SK-N-SH (cell line): ENCODE measurements at regions not wholly inside any gene's neighbourhood (a gene's known extent, or its start where the extent isn't known, plus 50 kb on each side); places are given as distances from the start of the nearest gene placed in this dataset.

ENCODE experiments used
- CTCF ChIA-PET: fragments of 300-600, 350-600 bp; formaldehyde crosslinking; extraction: SDS; loops from one replicate; lab custom pipeline; 2021; lab: Yijun Ruan, JAX
- POLR2A ChIA-PET: fragments of 350-600 bp; sonication (Branson Sonifier 250); formaldehyde crosslinking; extraction: SDS; loops from one replicate; lab custom pipeline; 2020; ENCODE audit warnings: antibody characterized with exemption, inconsistent platforms; lab: Yijun Ruan, JAX
- DNase-seq: peaks from one replicate; pipeline ENCODE4 v3.0.0; 2012
- H2AFZ ChIP-seq: fragments of 200-600 bp; sonication (generic); 2 replicates; pipeline ENCODE4 v1.8.1; 2016; ENCODE audit warnings: antibody characterized with exemption, mild to moderate bottlenecking, low read depth
- H3F3A ChIP-seq: fragments of 200-600 bp; sonication (generic); replicated peaks from 2 replicates; pipeline ENCODE3; 2016; ENCODE audit warnings: antibody characterized with exemption, mild to moderate bottlenecking; ENCODE audit not compliant: insufficient read depth
- H3K27ac ChIP-seq, 2 experiments: fragments of 200-500 bp in 1 of 2; fragments of 200-600 bp in 1 of 2; sonication (Bioruptor generic) in 1 of 2; sonication (generic), shearing (Covaris generic) in 1 of 2; 2 replicates each; pipeline versions ENCODE4 v1.5.1 to v1.6.1; 2014 to 2016; ENCODE audit warnings: low read depth in 2 of 2, inconsistent platforms in 1 of 2, low read length in 1 of 2, mild to moderate bottlenecking in 1 of 2, mixed read lengths in 1 of 2
- H3K27me3 ChIP-seq: fragments of 200-600 bp; sonication (generic), shearing (Covaris generic); 2 replicates; pipeline ENCODE4 v1.6.1; 2016; ENCODE audit warnings: mixed run types; ENCODE audit not compliant: insufficient read depth
- H3K36me3 ChIP-seq, 2 experiments: fragments of 200-500 bp in 1 of 2; fragments of 200-600 bp in 1 of 2; sonication (Bioruptor generic) in 1 of 2; sonication (generic) in 1 of 2; replicated peaks in 1 of 2; 2 replicates each; pipeline versions ENCODE3 to v1.5.1; 2014 to 2016; ENCODE audit warnings: low read length in 1 of 2, mild to moderate bottlenecking in 1 of 2; ENCODE audit not compliant: insufficient read depth in 2 of 2, control insufficient read depth in 1 of 2
- H3K4me1 ChIP-seq, 2 experiments: fragments of 200-500 bp in 1 of 2; fragments of 200-600 bp in 1 of 2; sonication (Bioruptor generic) in 1 of 2; sonication (generic), shearing (Covaris generic) in 1 of 2; 2 replicates each; pipeline versions ENCODE4 v1.5.1 to v1.6.1; 2014 to 2016; ENCODE audit warnings: low read depth in 1 of 2, low read length in 1 of 2, mixed run types in 1 of 2; ENCODE audit not compliant: insufficient read depth in 2 of 2, control insufficient read depth in 1 of 2
- H3K4me2 ChIP-seq: fragments of 200-600 bp; sonication (generic), shearing (Covaris generic); 2 replicates; pipeline ENCODE4 v1.6.1; 2017; ENCODE audit warnings: mixed run types
- H3K4me3 ChIP-seq, 2 experiments: fragments of 200-500 bp in 1 of 2; fragments of 200-600 bp in 1 of 2; sonication (Bioruptor generic) in 1 of 2; sonication (generic), shearing (Covaris generic) in 1 of 2; 2 replicates each; pipeline versions ENCODE4 v1.5.1 to v1.8.1; 2014 to 2016; ENCODE audit warnings: low read depth in 2 of 2, inconsistent platforms in 1 of 2, low read length in 1 of 2, mild to moderate bottlenecking in 1 of 2, mixed read lengths in 1 of 2, moderate library complexity in 1 of 2
- H3K79me2 ChIP-seq: fragments of 200-600 bp; sonication (generic); 2 replicates; pipeline ENCODE4 v1.8.1; 2017; ENCODE audit warnings: mild to moderate bottlenecking; ENCODE audit not compliant: insufficient read depth
- H3K9ac ChIP-seq: fragments of 200-600 bp; sonication (generic); 2 replicates; pipeline ENCODE4 v1.6.1; 2017; ENCODE audit warnings: mixed run types
- H3K9me2 ChIP-seq: fragments of 200-600 bp; sonication (generic); 2 replicates; pipeline ENCODE4 v1.6.1; 2017; ENCODE audit warnings: mixed run types
- H3K9me3 ChIP-seq: fragments of 200-600 bp; sonication (generic); 2 replicates; pipeline ENCODE4 v1.6.1; 2017; ENCODE audit warnings: mixed run types, mild to moderate bottlenecking, moderate library complexity
- H4K20me1 ChIP-seq: fragments of 200-600 bp; sonication (generic); 2 replicates; pipeline ENCODE4 v1.6.1; 2017; ENCODE audit warnings: mild to moderate bottlenecking, mixed run types; ENCODE audit not compliant: insufficient read depth
- ELF1 ChIP-seq: IDR thresholded peaks from 2 replicates; pipeline ENCODE4 v1.4.0; 2012
- EP300 ChIP-seq, 2 experiments: IDR thresholded peaks; 2 replicates each; pipeline versions ENCODE4 v1.4.0 to v1.6.1; 2012; ENCODE audit warnings: borderline replicate concordance in 1 of 2, low read depth in 1 of 2, low read length in 1 of 2
- EZH2phosphoT487 ChIP-seq: fragments of 200-600 bp; sonication (generic); IDR thresholded peaks from 2 replicates; pipeline ENCODE4 v1.6.1; 2017; ENCODE audit warnings: low read depth, mixed run types, mild to moderate bottlenecking, antibody characterized with exemption, moderate library complexity, borderline replicate concordance
- FOXM1 ChIP-seq: IDR thresholded peaks from 2 replicates; pipeline ENCODE4 v1.4.0; 2012; ENCODE audit warnings: low read depth, mild to moderate bottlenecking
- GATA2 ChIP-seq: sonication (generic); formaldehyde crosslinking; IDR thresholded peaks from 2 replicates; pipeline ENCODE4 v1.5.0; 2020; ENCODE audit warnings: mild to moderate bottlenecking, missing genetic modification reagents
- JUND ChIP-seq: IDR thresholded peaks from 2 replicates; pipeline ENCODE4 v1.4.0; 2012
- MXI1 ChIP-seq: IDR thresholded peaks from 2 replicates; pipeline ENCODE4 v1.6.1; 2012; ENCODE audit warnings: mild to moderate bottlenecking, low read depth, low read length, improper control_type of control experiment
- NFIC ChIP-seq: IDR thresholded peaks from 2 replicates; pipeline ENCODE4 v1.4.0; 2012; ENCODE audit warnings: borderline replicate concordance
- PBX3 ChIP-seq: IDR thresholded peaks from 2 replicates; pipeline ENCODE4; 2012
- RCOR1 ChIP-seq: fragments of 150-350 bp; IDR thresholded peaks from 2 replicates; pipeline ENCODE4 v1.6.1; 2017; ENCODE audit warnings: antibody characterized with exemption, low read length
- REST ChIP-seq: IDR thresholded peaks from 2 replicates; pipeline ENCODE4 v1.6.1; 2012; ENCODE audit warnings: mild to moderate bottlenecking, low read depth, low read length, moderate library complexity
- RXRA ChIP-seq: IDR thresholded peaks from 2 replicates; pipeline ENCODE4 v1.4.0; 2012; ENCODE audit warnings: low read depth, mild to moderate bottlenecking, borderline replicate concordance
- SIN3A ChIP-seq: IDR thresholded peaks from 2 replicates; pipeline ENCODE4 v1.6.1; 2012; ENCODE audit warnings: low read depth, mild to moderate bottlenecking, low read length, moderate library complexity, borderline replicate concordance
- TEAD4 ChIP-seq: IDR thresholded peaks from 2 replicates; pipeline ENCODE4 v1.4.0; 2012; ENCODE audit warnings: mild to moderate bottlenecking, borderline replicate concordance; ENCODE audit not compliant: insufficient read depth
- WGBS: methylation state at CpG from one replicate; pipeline ENCODE4 v1.1.6; 2017; ENCODE audit warnings: low lambda C conversion rate; 5-methylcytosine and 5-hydroxymethylcytosine counted together
- TF ChIP-seq, protein P1 (sequence below): IDR thresholded peaks from 2 replicates; pipeline ENCODE4 v1.4.0; 2012; ENCODE audit warnings: low read depth, borderline replicate concordance

DNA sequence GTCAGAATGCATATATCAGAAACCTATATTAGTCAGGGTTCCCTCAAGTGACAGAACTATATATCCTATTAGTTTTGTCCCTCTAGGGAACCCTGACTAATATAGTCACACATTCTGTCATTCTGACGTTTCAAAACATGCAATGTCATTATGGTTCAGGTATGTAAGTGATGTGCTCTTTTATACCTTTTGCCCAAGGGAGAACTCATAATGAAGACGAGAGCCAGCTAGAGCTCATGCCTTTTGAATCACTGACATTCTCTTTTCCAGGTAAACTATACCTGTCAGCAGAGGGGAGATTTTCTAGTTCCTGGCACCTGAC lies 576.7 kb downstream of the LRRC70 start (continued):
- TF ChIP-seq PBX3 (no peak), NFIC (no peak), FOXM1 (no peak), TEAD4 (no peak), SIN3A (no peak), EZH2phosphoT487 (no peak), GATA2 (no peak)

DNA sequence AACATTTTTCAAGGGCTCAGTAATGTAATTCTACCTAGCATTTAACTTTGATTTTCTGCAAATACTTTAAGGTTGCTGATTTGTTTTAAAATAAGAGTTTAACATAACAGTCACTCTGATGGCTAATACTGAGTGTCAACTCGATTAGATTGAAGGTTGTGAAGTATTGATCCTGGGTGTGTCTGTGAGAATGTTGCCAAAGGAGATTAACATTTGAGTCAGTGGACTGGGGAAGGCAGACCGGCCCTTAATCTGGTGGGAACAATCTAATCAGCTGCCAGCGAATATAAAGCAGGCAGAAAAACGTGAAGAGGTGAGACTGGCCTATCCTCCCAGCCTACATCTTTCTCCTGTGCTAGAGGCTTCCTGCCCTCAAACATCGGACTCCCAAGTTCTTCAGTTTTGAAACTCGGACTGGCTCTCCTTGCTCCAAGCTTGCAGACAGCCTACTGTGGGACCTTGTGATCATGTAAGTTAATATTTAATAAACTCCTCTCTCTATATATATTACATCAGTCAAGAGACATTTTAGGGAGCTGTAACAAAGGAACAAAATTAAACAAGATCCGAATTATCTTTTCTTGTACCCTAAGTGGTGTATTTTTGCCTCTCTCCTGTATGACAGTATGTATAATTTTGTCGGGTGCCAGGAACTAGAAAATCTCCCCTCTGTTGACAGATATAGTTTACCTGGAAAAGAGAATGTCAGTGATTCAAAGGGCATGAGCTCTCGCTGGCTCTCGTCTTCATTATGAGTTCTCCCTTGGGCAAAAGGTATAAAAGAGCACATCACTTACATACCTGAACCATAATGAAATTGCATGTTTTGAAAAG lies 576.1 kb downstream of the LRRC70 start:
- H2AFZ ChIP-seq, result no peak overlapping the region
- no peaks in the 10 kb centered on the region for H3K9me3 ChIP-seq
- no peaks in the 10 kb centered on the region for H3K9me2 ChIP-seq
- no peaks in the 10 kb centered on the region for H3K36me3 ChIP-seq
- no peaks in the 10 kb centered on the region for H4K20me1 ChIP-seq
- WGBS, result 13% methylated on average over 10 of the region's 10 CpGs
- no peaks in the 10 kb centered on the region for H3K4me1 ChIP-seq
- H3F3A ChIP-seq, result no peaks in the 10 kb centered on the region
- no peaks in the 10 kb centered on the region for H3K27me3 ChIP-seq
- CTCF ChIA-PET, result no interaction called here
- no peak for DNase-seq
- H3K4me2 ChIP-seq, result no peak overlapping the region
- H3K4me3 ChIP-seq, result no peak overlapping the region
- TF ChIP-seq JUND, result no peak
- no peak for TF ChIP-seq EZH2phosphoT487
- TF ChIP-seq EP300 (IDR thresholded peaks at IDR 0.05; ENCODE audit: borderline replicate concordance in 1 of 2, low read depth in 1 of 2, low read length in 1 of 2), result no peak
- TF ChIP-seq, protein P1, sequence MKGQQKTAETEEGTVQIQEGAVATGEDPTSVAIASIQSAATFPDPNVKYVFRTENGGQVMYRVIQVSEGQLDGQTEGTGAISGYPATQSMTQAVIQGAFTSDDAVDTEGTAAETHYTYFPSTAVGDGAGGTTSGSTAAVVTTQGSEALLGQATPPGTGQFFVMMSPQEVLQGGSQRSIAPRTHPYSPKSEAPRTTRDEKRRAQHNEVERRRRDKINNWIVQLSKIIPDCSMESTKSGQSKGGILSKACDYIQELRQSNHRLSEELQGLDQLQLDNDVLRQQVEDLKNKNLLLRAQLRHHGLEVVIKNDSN, result no peak
- TF ChIP-seq NFIC, result no peak
- no peak for TF ChIP-seq RXRA
- no peak for TF ChIP-seq RCOR1
- TF ChIP-seq PBX3, result no peak
- no peak for TF ChIP-seq MXI1
- TF ChIP-seq REST, result no peak
- TF ChIP-seq ELF1, result no peak
- no peak overlapping the region for H3K27ac ChIP-seq
- H3K9ac ChIP-seq, result no peak overlapping the region
- POLR2A ChIA-PET, result no interaction called here
- H3K79me2 ChIP-seq, result no peaks in the 10 kb centered on the region; the same call in 1 of the 2 replicates
